HUES6 (cell line): ENCODE measurements at regions not wholly inside any gene's neighbourhood (a gene's known extent, or its start where the extent isn't known, plus 50 kb on each side); places are given as distances from the start of the nearest gene placed in this dataset.

ENCODE experiments used
- H3K27ac ChIP-seq: 2 replicates; pipeline ENCODE4 v1.7.0; 2013; ENCODE audit warnings: low read depth, mild to moderate bottlenecking, low read length, inconsistent platforms
- H3K27me3 ChIP-seq: 2 replicates; pipeline ENCODE4 v1.6.1; 2013; ENCODE audit warnings: low read length; ENCODE audit not compliant: control insufficient read depth, insufficient read depth
- H3K36me3 ChIP-seq: 2 replicates; pipeline ENCODE4 v1.6.1; 2013; ENCODE audit warnings: low read length; ENCODE audit not compliant: control insufficient read depth, insufficient read depth
- H3K4me1 ChIP-seq: 2 replicates; pipeline ENCODE4 v1.6.1; 2013; ENCODE audit warnings: low read length; ENCODE audit not compliant: control insufficient read depth, insufficient read depth
- H3K4me3 ChIP-seq: 2 replicates; pipeline ENCODE4 v1.5.1; 2013; ENCODE audit warnings: low read depth, low read length
- H3K9ac ChIP-seq: one replicate; pipeline ENCODE4 v1.6.1; 2013; ENCODE audit warnings: mild to moderate bottlenecking, low read length
- H3K9me3 ChIP-seq: 2 replicates; pipeline ENCODE4 v1.6.1; 2013; ENCODE audit warnings: low read depth, low read length; ENCODE audit not compliant: control insufficient read depth, insufficient read depth

- no peak overlapping the region for H3K27ac ChIP-seq
- H3K4me1 ChIP-seq: no peaks in the 10 kb centered on the region
Observed at GRCh38 chr13:72198967-72199560, 332.1 kb upstream of the DACH1 start.

GRCh38 chr13:72198042-72198441 lies 331.0 kb upstream of the DACH1 start:
- H3K9ac ChIP-seq: no peak overlapping the region
- no peaks in the 10 kb centered on the region for H3K36me3 ChIP-seq
- H3K4me3 ChIP-seq: no peak overlapping the region
- no peaks in the 10 kb centered on the region for H3K27me3 ChIP-seq
- no peak overlapping the region for H3K27ac ChIP-seq
- no peaks in the 10 kb centered on the region for H3K4me1 ChIP-seq
- H3K9me3 ChIP-seq: no peaks in the 10 kb centered on the region

More at GRCh38 chr13:72198967-72199560, 332.1 kb upstream of the DACH1 start:
- Histone ChIP-seq H3K36me3 (no peaks in the 10 kb centered on the region), H3K9me3 (no peaks in the 10 kb centered on the region), H3K4me3 (no peak overlapping the region), H3K9ac (no peak overlapping the region), H3K27me3 (no peaks in the 10 kb centered on the region)

- Histone ChIP-seq H3K9ac (no peak overlapping the region), H3K4me3 (no peak overlapping the region), H3K27ac (no peak overlapping the region), H3K4me1 (no peaks in the 10 kb centered on the region), H3K27me3 (no peaks in the 10 kb centered on the region), H3K36me3 (no peaks in the 10 kb centered on the region), H3K9me3 (no peaks in the 10 kb centered on the region)
Observed at GRCh38 chr13:72195044-72195704, 328.2 kb upstream of the DACH1 start.

- Histone ChIP-seq H3K36me3 (no peaks in the 10 kb centered on the region), H3K27me3 (no peaks in the 10 kb centered on the region)
Observed at GRCh38 chr13:72194523-72194922, 327.5 kb upstream of the DACH1 start.

GRCh38 chr13:72186730-72187422 lies 319.9 kb upstream of the DACH1 start:
- no peak overlapping the region for H3K9ac ChIP-seq
- H3K9me3 ChIP-seq: no peaks in the 10 kb centered on the region
- no peaks in the 10 kb centered on the region for H3K27me3 ChIP-seq
- no peak overlapping the region for H3K4me3 ChIP-seq
- H3K36me3 ChIP-seq: no peaks in the 10 kb centered on the region
- no peak overlapping the region for H3K27ac ChIP-seq
- no peaks in the 10 kb centered on the region for H3K4me1 ChIP-seq

More at GRCh38 chr13:72194523-72194922, 327.5 kb upstream of the DACH1 start:
- H3K4me1 ChIP-seq: no peaks in the 10 kb centered on the region
- no peak overlapping the region for H3K27ac ChIP-seq
- H3K9me3 ChIP-seq: no peaks in the 10 kb centered on the region
- no peak overlapping the region for H3K9ac ChIP-seq
- H3K4me3 ChIP-seq: no peak overlapping the region

GRCh38 chr13:72185776-72186175 lies 318.8 kb upstream of the DACH1 start:
- no peak overlapping the region for H3K4me3 ChIP-seq
- no peak overlapping the region for H3K9ac ChIP-seq
- H3K4me1 ChIP-seq: no peaks in the 10 kb centered on the region
- H3K36me3 ChIP-seq: no peaks in the 10 kb centered on the region
- no peaks in the 10 kb centered on the region for H3K9me3 ChIP-seq
- H3K27ac ChIP-seq: no peak overlapping the region
- H3K27me3 ChIP-seq: no peaks in the 10 kb centered on the region

GRCh38 chr13:72181661-72182060 lies 314.7 kb upstream of the DACH1 start:
- Histone ChIP-seq H3K9me3 (no peaks in the 10 kb centered on the region), H3K9ac (no peak overlapping the region), H3K27ac (no peak overlapping the region), H3K4me3 (no peak overlapping the region), H3K4me1 (no peaks in the 10 kb centered on the region), H3K27me3 (no peaks in the 10 kb centered on the region), H3K36me3 (no peaks in the 10 kb centered on the region)

- no peaks in the 10 kb centered on the region for H3K36me3 ChIP-seq
- H3K27ac ChIP-seq: no peak overlapping the region
- no peak overlapping the region for H3K9ac ChIP-seq
- H3K4me1 ChIP-seq: no peaks in the 10 kb centered on the region
- H3K9me3 ChIP-seq: no peaks in the 10 kb centered on the region
- no peak overlapping the region for H3K4me3 ChIP-seq
- H3K27me3 ChIP-seq: no peaks in the 10 kb centered on the region
Observed at GRCh38 chr13:72180253-72180952, 313.4 kb upstream of the DACH1 start.

GRCh38 chr13:72174549-72174948 lies 307.5 kb upstream of the DACH1 start:
- Histone ChIP-seq H3K27me3 (no peaks in the 10 kb centered on the region), H3K4me3 (no peak overlapping the region), H3K9me3 (no peaks in the 10 kb centered on the region), H3K9ac (no peak overlapping the region), H3K27ac (no peak overlapping the region), H3K4me1 (no peaks in the 10 kb centered on the region), H3K36me3 (no peaks in the 10 kb centered on the region)

GRCh38 chr13:72170571-72170970 lies 303.6 kb upstream of the DACH1 start:
- no peaks in the 10 kb centered on the region for H3K36me3 ChIP-seq

More at GRCh38 chr13:72170571-72170970, 303.6 kb upstream of the DACH1 start:
- Histone ChIP-seq H3K4me3 (no peak overlapping the region), H3K9me3 (no peaks in the 10 kb centered on the region), H3K4me1 (no peaks in the 10 kb centered on the region), H3K27me3 (no peaks in the 10 kb centered on the region), H3K9ac (no peak overlapping the region), H3K27ac (no peak overlapping the region)
